GM21367 (cell line): ENCODE measurements at regions not wholly inside any gene's neighbourhood (a gene's known extent, or its start where the extent isn't known, plus 50 kb on each side); places are given as distances from the start of the nearest gene placed in this dataset.
"Not testable (repeated sequence)": the region's sequence is repeated elsewhere in the genome, so short reads cannot be mapped to it uniquely, and the experiment has no call there.

Experiments
- ATAC-seq: cut with Tn5 transposase; IDR thresholded peaks from one replicate; pipeline ENCODE4 v1.9.1; 2021; ENCODE audit not compliant: unreplicated experiment

DNA sequence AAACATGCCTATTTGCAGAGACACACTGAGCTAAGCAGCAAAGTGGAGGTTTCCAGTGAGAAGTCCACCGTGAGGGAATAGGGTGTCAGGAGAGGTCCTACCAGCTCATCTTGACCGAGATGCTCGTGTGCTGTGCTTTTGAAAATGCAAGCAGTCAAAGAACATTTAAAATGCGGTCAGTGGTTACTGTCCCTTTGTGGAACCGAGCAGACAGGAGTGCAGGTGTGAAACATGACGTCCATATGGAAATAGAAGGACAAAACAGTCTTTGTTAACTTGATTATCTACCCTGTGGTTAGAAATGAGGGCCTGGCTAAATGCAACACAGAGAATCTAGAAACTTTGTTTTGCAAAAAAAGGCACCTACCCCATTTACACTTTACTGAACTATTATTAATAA is 473.3 kb downstream of the SPATA31A6 start:
- not testable (repeated sequence) for ATAC-seq

DNA sequence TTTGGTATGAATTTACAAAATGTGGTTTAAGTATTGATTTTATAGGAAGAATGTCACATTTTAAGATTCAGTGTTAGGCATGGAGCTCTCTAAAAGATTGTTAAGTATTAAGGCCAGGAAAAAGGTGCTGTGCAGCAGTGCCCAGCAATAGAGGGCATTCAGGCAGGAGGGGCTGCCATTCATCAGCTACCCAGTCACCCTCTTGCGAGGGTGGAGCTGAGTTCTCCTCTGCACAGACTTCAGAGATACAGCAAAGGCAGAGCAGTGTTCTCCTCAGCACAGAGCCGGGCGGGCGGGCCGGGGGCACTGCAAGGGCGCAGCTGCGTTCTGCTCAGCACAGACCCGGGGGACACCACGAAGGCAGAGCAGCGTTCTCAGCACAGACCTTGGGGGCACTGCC is 474.0 kb downstream of the SPATA31A6 start:
- ATAC-seq = not testable (repeated sequence)

DNA sequence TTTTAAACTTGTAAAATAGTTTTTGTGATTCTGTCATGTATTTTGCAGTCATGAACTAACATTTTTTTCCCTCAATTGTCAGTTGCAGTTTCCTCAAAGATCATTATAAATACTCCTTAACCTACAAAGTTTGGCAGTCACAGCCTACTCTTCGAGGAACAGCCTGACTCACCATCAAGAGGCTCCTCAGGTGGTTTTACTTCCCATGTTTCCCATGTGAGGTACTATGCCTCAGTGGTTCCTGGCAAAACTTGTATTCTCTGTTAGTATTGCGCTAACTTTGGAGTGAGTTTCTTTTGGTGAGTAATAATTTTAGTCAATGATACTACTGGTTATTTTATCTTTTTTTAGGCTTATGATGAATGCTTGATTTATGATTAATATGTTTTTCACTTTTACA is 513.7 kb downstream of the SPATA31A6 start:
- ATAC-seq = not testable (repeated sequence)

DNA sequence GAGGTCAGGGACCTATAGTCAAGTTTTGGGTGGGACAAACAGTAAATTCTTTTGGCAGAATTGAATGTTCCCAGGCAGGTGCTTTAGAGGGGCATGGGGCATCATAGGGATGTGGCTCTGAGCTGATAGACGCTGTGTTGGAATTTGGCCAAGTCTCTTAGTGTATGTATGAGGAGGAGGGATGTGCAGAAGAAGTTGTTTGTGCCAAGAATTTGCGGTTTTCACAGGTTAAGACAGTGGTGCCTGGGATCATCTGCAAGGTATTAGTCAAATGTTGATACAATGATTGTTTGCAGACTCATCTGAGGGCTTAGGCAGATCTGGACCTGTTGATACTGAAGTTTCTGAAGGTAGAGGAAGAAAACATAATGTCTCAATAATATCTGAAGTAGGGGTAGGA is 519.4 kb downstream of the SPATA31A6 start:
- ATAC-seq = not testable (repeated sequence)

GRCh38 chr9:42724841-42725835 is 541.7 kb downstream of the SPATA31A6 start:
- ATAC-seq = not testable (repeated sequence)

GRCh38 chr9:42743030-42743814 is 559.8 kb downstream of the SPATA31A6 start:
- ATAC-seq = not testable (repeated sequence)

DNA sequence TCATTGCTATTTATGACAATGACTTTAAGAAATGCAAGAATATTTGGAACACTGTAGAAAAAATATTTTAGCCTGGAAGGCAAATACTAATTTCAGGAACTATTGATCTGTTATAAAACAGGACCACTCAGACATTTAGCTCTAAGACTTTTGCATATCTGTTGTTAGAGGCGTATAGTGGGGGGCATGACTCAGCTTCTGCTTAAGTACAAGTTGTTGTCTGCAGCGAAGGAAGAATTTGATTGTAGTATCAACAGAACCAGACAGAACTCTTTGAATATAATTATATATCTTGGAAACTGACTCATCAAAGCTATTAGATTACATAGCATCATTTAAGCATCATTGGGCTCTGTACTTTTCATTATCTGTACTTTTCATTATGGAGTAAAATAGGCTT is 573.8 kb downstream of the SPATA31A6 start:
- not testable (repeated sequence) for ATAC-seq

GRCh38 chr9:42759320-42759719 is 575.9 kb downstream of the SPATA31A6 start:
- not testable (repeated sequence) for ATAC-seq

DNA sequence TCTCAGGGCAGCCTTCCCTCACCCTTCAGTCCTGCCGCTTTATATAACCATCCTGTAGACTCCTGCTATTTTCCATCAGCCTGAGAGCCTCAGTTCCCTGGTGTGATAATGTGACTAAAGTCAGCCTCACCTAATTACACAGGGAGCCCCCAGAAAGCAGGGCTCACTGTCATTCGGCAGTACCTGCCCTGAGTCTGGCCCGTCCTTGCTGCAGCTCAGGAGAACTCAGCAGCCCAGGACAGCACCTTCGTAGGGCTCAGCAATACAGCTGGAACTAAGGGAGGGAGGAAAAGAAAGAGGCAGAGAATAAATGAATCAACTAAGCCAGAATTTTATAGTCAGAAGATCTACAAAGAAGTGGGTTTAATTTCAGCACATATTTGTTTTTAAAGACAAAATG is 598.7 kb downstream of the SPATA31A6 start:
- ATAC-seq = not testable (repeated sequence)

DNA sequence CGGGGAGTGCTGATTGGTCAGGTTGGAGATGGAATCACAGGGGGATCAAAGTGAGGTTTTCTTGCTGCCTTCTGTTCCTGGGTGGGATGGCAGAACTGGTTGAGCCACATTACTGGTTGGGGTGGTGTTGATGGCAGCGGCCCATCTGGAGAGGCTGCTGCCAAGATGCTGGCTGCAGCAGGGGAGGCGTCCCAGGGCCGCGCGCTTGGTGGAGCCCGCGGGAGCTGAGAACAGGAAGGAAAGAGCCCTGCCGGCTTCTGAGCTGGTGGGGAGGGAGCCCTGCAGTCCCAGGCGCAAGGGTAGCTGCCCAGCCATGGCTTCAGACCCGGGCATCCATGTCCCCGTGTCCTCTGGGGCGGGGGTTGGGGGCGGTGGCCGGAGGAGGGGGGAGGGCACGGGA is 609.3 kb downstream of the SPATA31A6 start:
- ATAC-seq = not testable (repeated sequence)

GRCh38 chr9:42798571-42798970 is 615.1 kb downstream of the SPATA31A6 start:
- peak; percentile 70 for ATAC-seq

- not testable (repeated sequence) for ATAC-seq
Observed at GRCh38 chr9:42802716-42803115, 619.3 kb downstream of the SPATA31A6 start.

DNA sequence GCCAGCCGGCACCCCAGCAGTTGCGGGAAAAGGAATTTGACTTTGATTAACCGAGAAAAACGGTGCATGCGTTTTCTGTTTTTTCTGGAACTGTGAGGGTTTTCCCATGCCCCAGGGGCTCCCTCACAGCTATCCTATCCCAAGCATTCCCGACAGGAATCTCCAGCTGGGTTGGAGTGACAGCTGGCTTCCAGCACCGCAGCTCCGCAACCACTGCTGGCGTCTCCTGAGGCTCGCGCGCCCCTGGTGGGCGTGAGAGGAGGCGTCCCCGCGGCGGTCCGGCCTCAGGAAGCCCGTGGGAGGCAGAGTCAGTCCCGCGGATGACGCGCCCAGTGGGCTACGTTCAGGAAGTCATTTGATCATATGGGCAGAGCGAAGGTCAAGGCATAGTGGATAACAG is 623.2 kb downstream of the SPATA31A6 start:
- ATAC-seq = not testable (repeated sequence)

- not testable (repeated sequence) for ATAC-seq
Observed at GRCh38 chr9:42821468-42821867, 638.0 kb downstream of the SPATA31A6 start.

GRCh38 chr9:42848156-42848555 is 664.7 kb downstream of the SPATA31A6 start:
- not testable (repeated sequence) for ATAC-seq

DNA sequence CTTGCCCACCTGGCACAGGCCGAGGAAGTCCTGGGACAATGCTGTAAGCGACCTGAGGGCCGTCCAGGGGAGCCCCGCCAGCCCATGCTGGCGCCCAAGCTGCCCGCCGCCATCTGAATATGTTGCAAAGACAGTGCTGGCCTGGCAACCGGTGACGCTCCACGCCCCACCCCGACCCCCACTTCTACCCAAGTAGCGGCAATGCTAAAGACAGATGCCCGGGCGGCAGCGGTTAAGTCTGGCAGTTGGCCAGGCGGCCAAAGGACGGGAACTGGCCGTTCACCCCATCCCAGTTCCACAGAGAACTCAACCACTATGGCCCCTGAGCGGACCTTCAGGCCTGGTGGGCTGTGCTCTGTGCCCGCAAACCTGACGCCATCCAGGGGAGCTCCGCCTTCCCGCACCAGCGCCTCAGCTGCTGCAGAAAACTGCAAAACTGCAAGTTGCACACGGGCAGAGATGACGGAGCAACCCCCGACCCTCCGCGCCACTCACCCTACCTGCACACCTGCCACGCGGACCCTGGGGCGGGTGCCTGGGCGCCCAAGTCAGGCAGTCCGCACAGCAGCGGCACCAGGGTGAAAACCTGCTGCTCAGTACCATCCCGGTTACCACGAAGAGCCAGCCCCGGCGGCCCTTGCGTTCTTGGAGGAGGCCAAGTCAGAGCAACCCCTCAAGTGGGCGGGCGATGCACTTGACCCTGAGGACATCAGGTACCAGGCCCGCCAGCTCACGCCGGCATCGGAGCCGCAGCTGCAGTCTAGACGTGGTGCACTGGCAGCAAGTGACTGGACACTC is 667.6 kb downstream of the SPATA31A6 start:
- ATAC-seq = not testable (repeated sequence)

DNA sequence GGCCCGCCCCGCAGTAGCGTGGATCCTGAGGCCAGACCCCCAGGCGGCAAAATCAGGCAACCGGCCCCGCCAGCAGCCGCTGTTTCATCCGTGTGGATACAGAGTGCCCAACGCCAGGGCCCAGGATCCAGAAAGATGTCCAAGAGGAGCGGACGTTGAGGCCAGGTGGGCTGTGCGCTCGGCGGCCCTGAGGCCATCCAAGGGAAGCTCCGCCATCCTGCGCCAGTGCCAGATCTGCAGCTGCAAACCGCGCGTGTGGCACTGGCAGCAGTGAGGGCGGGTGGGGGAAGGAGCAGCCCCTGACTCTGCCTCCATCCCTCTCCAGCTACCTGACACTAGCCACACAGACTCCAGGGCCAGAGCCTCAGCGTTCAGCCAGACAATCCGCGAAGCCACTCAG is 668.2 kb downstream of the SPATA31A6 start:
- not testable (repeated sequence) for ATAC-seq

- peak; percentile 94 for ATAC-seq
Observed at GRCh38 chr9:42852133-42852930, 668.9 kb downstream of the SPATA31A6 start.

GRCh38 chr9:42860133-42860532 is 676.7 kb downstream of the SPATA31A6 start:
- ATAC-seq = not testable (repeated sequence)

DNA sequence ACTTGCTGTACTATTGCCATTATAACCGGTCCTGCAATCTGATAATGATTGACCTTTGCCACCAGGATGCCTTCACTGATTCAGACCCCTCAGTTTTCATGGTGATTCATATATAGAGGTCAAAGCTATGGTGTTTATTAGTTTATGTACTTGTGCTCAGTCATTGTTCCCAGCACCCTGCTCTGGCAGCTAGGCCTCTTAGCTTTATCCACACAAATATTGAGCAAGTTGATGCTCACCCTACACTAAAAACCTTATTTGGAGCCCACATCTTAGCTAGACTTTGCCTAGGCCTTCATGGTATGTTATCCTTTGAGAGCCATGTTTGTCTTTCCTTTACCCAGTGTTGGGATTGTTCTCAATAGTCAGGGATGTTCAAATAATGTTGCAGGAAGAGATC is 679.0 kb downstream of the SPATA31A6 start:
- not testable (repeated sequence) for ATAC-seq
